Mesenchymal stem cell (in vitro differentiated cells and primary cell): ENCODE measurements at regions not wholly inside any gene's neighbourhood (a gene's known extent, or its start where the extent isn't known, plus 50 kb on each side); places are given as distances from the start of the nearest gene placed in this dataset.

ENCODE experiments used
- DNase-seq: peaks from one replicate; pipeline ENCODE4 v3.0.0-alpha.2; 2013
- H2AFZ ChIP-seq: one replicate; pipeline ENCODE4 v1.6.1; 2013; ENCODE audit warnings: low read depth, mild to moderate bottlenecking, control low read depth, inconsistent platforms, low read length, moderate library complexity
- H2AK5ac ChIP-seq: 2 replicates; pipeline ENCODE4 v1.6.1; 2013; ENCODE audit warnings: low read length, moderate library complexity, mild to moderate bottlenecking, inconsistent platforms; ENCODE audit not compliant: severe bottlenecking
- H2BK120ac ChIP-seq: one replicate; pipeline ENCODE4 v1.6.1; 2013; ENCODE audit warnings: low read depth, mild to moderate bottlenecking, inconsistent platforms, low read length, moderate library complexity
- H2BK12ac ChIP-seq, 2 experiments: one replicate each; pipeline ENCODE4 v1.6.1; 2013; ENCODE audit warnings: inconsistent platforms in 2 of 2, low read length in 2 of 2, mild to moderate bottlenecking in 2 of 2, moderate library complexity in 2 of 2, control low read depth in 1 of 2
- H2BK15ac ChIP-seq: one replicate; pipeline ENCODE4 v1.6.1; 2013; ENCODE audit warnings: mild to moderate bottlenecking, low read depth, inconsistent platforms; ENCODE audit not compliant: poor library complexity, severe bottlenecking
- H2BK5ac ChIP-seq: 2 replicates; pipeline ENCODE4 v1.6.1; 2013; ENCODE audit warnings: low read depth, mild to moderate bottlenecking, low read length, control low read depth, inconsistent platforms; ENCODE audit not compliant: poor library complexity, severe bottlenecking
- H3K14ac ChIP-seq, 2 experiments: one replicate each; pipeline ENCODE4 v1.6.1; 2013; ENCODE audit warnings: inconsistent platforms in 2 of 2, low read length in 2 of 2, control low read depth in 1 of 2, mild to moderate bottlenecking in 1 of 2, moderate library complexity in 1 of 2
- H3K18ac ChIP-seq, 2 experiments: one replicate each; pipeline ENCODE4 v1.6.1; 2013; ENCODE audit warnings: inconsistent platforms in 2 of 2, low read length in 2 of 2, control low read depth in 1 of 2, low read depth in 1 of 2, mild to moderate bottlenecking in 1 of 2
- H3K23ac ChIP-seq, 2 experiments: one replicate each; pipeline ENCODE4 v1.6.1; 2013; ENCODE audit warnings: inconsistent platforms in 2 of 2, low read length in 2 of 2, mild to moderate bottlenecking in 2 of 2, moderate library complexity in 2 of 2, control low read depth in 1 of 2
- H3K27ac ChIP-seq: 2 replicates; pipeline ENCODE4 v1.5.1; 2013; ENCODE audit warnings: mild to moderate bottlenecking, moderate library complexity, low read length, control low read depth, inconsistent platforms; ENCODE audit not compliant: poor library complexity, severe bottlenecking
- H3K27me3 ChIP-seq, 2 experiments: 2 replicates each; pipeline versions ENCODE4 v1.6.1 to v1.7.0; 2013; ENCODE audit warnings: low read length in 2 of 2, mild to moderate bottlenecking in 2 of 2, moderate library complexity in 2 of 2, control low read depth in 1 of 2, inconsistent platforms in 1 of 2; ENCODE audit not compliant: control insufficient read depth in 1 of 2, insufficient read depth in 1 of 2
- H3K36me3 ChIP-seq, 2 experiments: 2 replicates each; pipeline versions ENCODE4 v1.6.1 to v1.7.0; 2013; ENCODE audit warnings: low read length in 2 of 2, control low read depth in 1 of 2, inconsistent platforms in 1 of 2, low read depth in 1 of 2, mild to moderate bottlenecking in 1 of 2; ENCODE audit not compliant: insufficient read depth in 2 of 2, control insufficient read depth in 1 of 2
- H3K4ac ChIP-seq, 2 experiments: one replicate each; pipeline ENCODE4 v1.6.1; 2013; ENCODE audit warnings: inconsistent platforms in 2 of 2, low read length in 2 of 2, mild to moderate bottlenecking in 2 of 2, moderate library complexity in 2 of 2, control low read depth in 1 of 2, low read depth in 1 of 2
- H3K4me1 ChIP-seq: 2 replicates; pipeline ENCODE4 v1.6.1; 2013; ENCODE audit warnings: low read depth, low read length, control low read depth; ENCODE audit not compliant: control insufficient read depth, insufficient read depth
- H3K4me2 ChIP-seq: 2 replicates; pipeline ENCODE4 v1.6.1; 2013; ENCODE audit warnings: low read length, mild to moderate bottlenecking, inconsistent platforms; ENCODE audit not compliant: poor library complexity, severe bottlenecking
- H3K4me3 ChIP-seq, 2 experiments: 2 replicates each; pipeline versions ENCODE4 v1.5.1 to v1.7.0; 2013; ENCODE audit warnings: low read length in 2 of 2, mild to moderate bottlenecking in 2 of 2, control low read depth in 1 of 2, low read depth in 1 of 2; ENCODE audit not compliant: insufficient read depth in 1 of 2
- H3K79me1 ChIP-seq: replicated peaks from 2 replicates; pipeline ENCODE4 v1.6.1; 2013; ENCODE audit warnings: mild to moderate bottlenecking, control low read depth, low read length, inconsistent platforms; ENCODE audit not compliant: poor library complexity, severe bottlenecking
- H3K9ac ChIP-seq: 2 replicates; pipeline ENCODE4 v1.7.0; 2013; ENCODE audit warnings: mild to moderate bottlenecking, low read length, moderate library complexity
- H3K9me3 ChIP-seq: 2 replicates; pipeline ENCODE4 v1.7.0; 2013; ENCODE audit warnings: mild to moderate bottlenecking, low read length; ENCODE audit not compliant: control insufficient read depth
- H4K8ac ChIP-seq: one replicate; pipeline ENCODE4 v1.6.1; 2013; ENCODE audit warnings: inconsistent platforms, mild to moderate bottlenecking, low read length, moderate library complexity
- H4K91ac ChIP-seq: one replicate; pipeline ENCODE4 v1.6.1; 2013; ENCODE audit warnings: mild to moderate bottlenecking, low read length, inconsistent platforms
- WGBS: methylation state at CpG from one replicate; pipeline ENCODE4 v1.1.7; 2013; ENCODE audit warnings: mixed read lengths; 5-methylcytosine and 5-hydroxymethylcytosine counted together

- Histone ChIP-seq H3K9me3 (no peaks in the 10 kb centered on the region), H3K36me3 (no peaks in the 10 kb centered on the region), H2BK15ac (no peak overlapping the region), H3K4me2 (no peak overlapping the region), H3K4me1 (no peaks in the 10 kb centered on the region), H2AFZ (no peak overlapping the region), H2BK12ac (no peak overlapping the region), H2AK5ac (no peak overlapping the region), H3K9ac (no peak overlapping the region), H4K8ac (no peak overlapping the region), H3K4me3 (no peak overlapping the region), H3K18ac (no peak overlapping the region), H2BK5ac (no peak overlapping the region), H3K23ac (no peak overlapping the region), H3K27me3 (no peaks in the 10 kb centered on the region), H3K27ac (no peak overlapping the region), H3K79me1 (no peaks in the 10 kb centered on the region), H3K4ac (no peak overlapping the region), H4K91ac (no peak overlapping the region), H3K14ac (no peak overlapping the region), H2BK120ac (no peak overlapping the region)
- no peak for DNase-seq
These were observed 450.2 kb downstream of the CCER1 start for GRCh38 chr12:90504806-90505205.

GRCh38 chr12:90502070-90502469 lies 452.9 kb downstream of the CCER1 start:
- Histone ChIP-seq H3K9ac (no peak overlapping the region), H2BK15ac (no peak overlapping the region), H3K36me3 (no peaks in the 10 kb centered on the region), H4K91ac (no peak overlapping the region), H3K14ac (no peak overlapping the region), H3K4me3 (no peak overlapping the region), H4K8ac (no peak overlapping the region), H2BK12ac (no peak overlapping the region), H3K23ac (no peak overlapping the region), H3K18ac (no peak overlapping the region), H3K79me1 (no peaks in the 10 kb centered on the region), H3K4me1 (no peaks in the 10 kb centered on the region), H2AFZ (no peak overlapping the region), H3K9me3 (no peaks in the 10 kb centered on the region), H2BK120ac (no peak overlapping the region), H3K27ac (no peak overlapping the region), H2AK5ac (no peak overlapping the region), H2BK5ac (no peak overlapping the region), H3K4ac (no peak overlapping the region), H3K27me3 (no peaks in the 10 kb centered on the region), H3K4me2 (no peak overlapping the region)
- DNase-seq, result no peak

- Histone ChIP-seq H2BK12ac (no peak overlapping the region), H3K4me3 (no peak overlapping the region), H3K9me3 (no peaks in the 10 kb centered on the region), H2BK120ac (no peak overlapping the region), H3K27me3 (no peaks in the 10 kb centered on the region), H4K8ac (no peak overlapping the region), H3K14ac (no peak overlapping the region), H3K36me3 (no peaks in the 10 kb centered on the region), H3K9ac (no peak overlapping the region), H3K4me1 (no peaks in the 10 kb centered on the region), H2BK5ac (no peak overlapping the region), H4K91ac (no peak overlapping the region), H2AFZ (no peak overlapping the region), H3K27ac (no peak overlapping the region), H3K18ac (no peak overlapping the region), H3K4me2 (no peak overlapping the region), H2BK15ac (no peak overlapping the region), H3K79me1 (no peaks in the 10 kb centered on the region), H3K23ac (no peak overlapping the region), H3K4ac (no peak overlapping the region), H2AK5ac (no peak overlapping the region)
- no peak for DNase-seq
- 83% methylated on average over 1 of the region's 2 CpGs for WGBS
These were observed 453.6 kb downstream of the CCER1 start for GRCh38 chr12:90501412-90501811.

- no peak overlapping the region for H2BK15ac ChIP-seq
- H2AK5ac ChIP-seq, result no peak overlapping the region
- no peak overlapping the region for H3K18ac ChIP-seq
- peak overlapping the region; percentile 27 for H2AFZ ChIP-seq
- H2BK12ac ChIP-seq, result no peak overlapping the region
- H3K27me3 ChIP-seq, result no peaks in the 10 kb centered on the region
- H3K4me2 ChIP-seq, result no peak overlapping the region
- H3K4me3 ChIP-seq, result no peak overlapping the region
- no peak overlapping the region for H3K9ac ChIP-seq
- H3K4ac ChIP-seq, result no peak overlapping the region
- DNase-seq, result no peak
- no peaks in the 10 kb centered on the region for H3K36me3 ChIP-seq
- H3K23ac ChIP-seq, result no peak overlapping the region
- no peak overlapping the region for H2BK120ac ChIP-seq
- H4K91ac ChIP-seq, result no peak overlapping the region
- H3K14ac ChIP-seq, result no peak overlapping the region
- H2BK5ac ChIP-seq, result no peak overlapping the region
- no peaks in the 10 kb centered on the region for H3K4me1 ChIP-seq
- no peaks in the 10 kb centered on the region for H3K79me1 ChIP-seq
- no peak overlapping the region for H3K27ac ChIP-seq
- no peak overlapping the region for H4K8ac ChIP-seq
- no peaks in the 10 kb centered on the region for H3K9me3 ChIP-seq
These were observed 455.2 kb downstream of the CCER1 start for GRCh38 chr12:90499795-90500194.
